Activated T-cell treated with anti-CD3 and anti-CD28 coated beads for 48 hours (primary cell): ENCODE measurements at regions not wholly inside any gene's neighbourhood (a gene's known extent, or its start where the extent isn't known, plus 50 kb on each side); places are given as distances from the start of the nearest gene placed in this dataset.
A peak's percentile ranks its signal among the peaks of the same experiment; 100 is the strongest.
"Not testable (repeated sequence)": the region's sequence is repeated elsewhere in the genome, so short reads cannot be mapped to it uniquely, and the experiment has no call there.

Source experiments
- DNase-seq: peaks from one replicate; pipeline ENCODE4 v3.0.0-alpha.2; 2020; ENCODE audit warnings: low read depth

- DNase-seq = not testable (repeated sequence)
Measured at GRCh38 chr2:87539151-87539943, 208.5 kb upstream of the PLGLB2 start.

- DNase-seq = not testable (repeated sequence)
Measured at GRCh38 chr2:87540242-87540641, 207.6 kb upstream of the PLGLB2 start.

GRCh38 chr2:87542599-87543174 lies 205.2 kb upstream of the PLGLB2 start:
- DNase-seq = peak; percentile 48

GRCh38 chr2:87543797-87544196 lies 204.1 kb upstream of the PLGLB2 start:
- not testable (repeated sequence) for DNase-seq

GRCh38 chr2:87547106-87547505 lies 200.8 kb upstream of the PLGLB2 start:
- DNase-seq = not testable (repeated sequence)

GRCh38 chr2:87547966-87548365 lies 199.9 kb upstream of the PLGLB2 start:
- not testable (repeated sequence) for DNase-seq

GRCh38 chr2:87548681-87549536 lies 199.0 kb upstream of the PLGLB2 start:
- DNase-seq = not testable (repeated sequence)

- not testable (repeated sequence) for DNase-seq
Measured at GRCh38 chr2:87549561-87550202, 198.2 kb upstream of the PLGLB2 start.

GRCh38 chr2:87554678-87555077 lies 193.2 kb upstream of the PLGLB2 start:
- not testable (repeated sequence) for DNase-seq

GRCh38 chr2:87555082-87555481 lies 192.8 kb upstream of the PLGLB2 start:
- DNase-seq = not testable (repeated sequence)

GRCh38 chr2:87559001-87559400 lies 188.9 kb upstream of the PLGLB2 start:
- not testable (repeated sequence) for DNase-seq

GRCh38 chr2:87559735-87560134 lies 188.2 kb upstream of the PLGLB2 start:
- DNase-seq = not testable (repeated sequence)

- not testable (repeated sequence) for DNase-seq
Measured at GRCh38 chr2:87565116-87565515, 182.8 kb upstream of the PLGLB2 start.

GRCh38 chr2:87566531-87566930 lies 181.4 kb upstream of the PLGLB2 start:
- DNase-seq = not testable (repeated sequence)

- not testable (repeated sequence) for DNase-seq
Measured at GRCh38 chr2:87567093-87567492, 180.8 kb upstream of the PLGLB2 start.

- not testable (repeated sequence) for DNase-seq
Measured at GRCh38 chr2:87567912-87568311, 180.0 kb upstream of the PLGLB2 start.

- not testable (repeated sequence) for DNase-seq
Measured at GRCh38 chr2:87568554-87569278, 179.2 kb upstream of the PLGLB2 start.

- DNase-seq = not testable (repeated sequence)
Measured at GRCh38 chr2:87569689-87570397, 178.0 kb upstream of the PLGLB2 start.

GRCh38 chr2:87571889-87572465 lies 175.9 kb upstream of the PLGLB2 start:
- DNase-seq = not testable (repeated sequence)

- DNase-seq = not testable (repeated sequence)
Measured at GRCh38 chr2:87572906-87573305, 175.0 kb upstream of the PLGLB2 start.
